ENCODE measurements at regions not wholly inside any gene's neighbourhood (a gene's known extent, or its start where the extent isn't known, plus 50 kb on each side); places are given as distances from the start of the nearest gene placed in this dataset.

GRCh38 chr14:98716133-98716532, 555.9 kb downstream of the BCL11B start:
- H3K27me3 ChIP-seq = no peaks in the 10 kb centered on the region
- H3K9me3 ChIP-seq = no peaks in the 10 kb centered on the region
- no peak for TF ChIP-seq POLR2A (IDR thresholded peaks at IDR 0.05)
- H3K4me1 ChIP-seq = peaks cover 7% of the 10 kb centered on the region
- H3K4me3 ChIP-seq = no peak overlapping the region
- no peak for DNase-seq (ENCODE audit: low spot score in 2 of 2)
- peak overlapping the region; percentile 33 for H3K27ac ChIP-seq
- H3K36me3 ChIP-seq = no peaks in the 10 kb centered on the region
- WGBS = 69% methylated on average over 7 of the region's 7 CpGs

GRCh38 chr14:98721061-98721460, 550.9 kb downstream of the BCL11B start:
- no peak for TF ChIP-seq CTCF (IDR thresholded peaks at IDR 0.05)
- TF ChIP-seq POLR2A (IDR thresholded peaks at IDR 0.05) = no peak
- TF ChIP-seq POLR2AphosphoS5 (IDR thresholded peaks at IDR 0.05) = no peak
- TF ChIP-seq EP300 (IDR thresholded peaks at IDR 0.05) = no peak
- Histone ChIP-seq H3K4me3 (no peak overlapping the region), H3K27ac (no peak overlapping the region), H3K36me3 (no peaks in the 10 kb centered on the region), H3K4me1 (peaks cover 3% of the 10 kb centered on the region), H3K27me3 (peaks cover 7% of the 10 kb centered on the region), H3K9me3 (no peaks in the 10 kb centered on the region)
- 54% methylated on average over 1 of the region's 1 CpG for WGBS
- DNase-seq (ENCODE audit: low spot score in 2 of 2) = no peak

GRCh38 chr14:98724734-98725133, 547.3 kb downstream of the BCL11B start:
- H3K27ac ChIP-seq = no peak overlapping the region
- no peak for DNase-seq (ENCODE audit: low spot score in 2 of 2)
- H3K4me3 ChIP-seq = no peak overlapping the region
- TF ChIP-seq EP300 (IDR thresholded peaks at IDR 0.05) (no peak), POLR2AphosphoS5 (IDR thresholded peaks at IDR 0.05) (no peak), POLR2A (IDR thresholded peaks at IDR 0.05) (no peak), CTCF (IDR thresholded peaks at IDR 0.05) (no peak)
- H3K4me1 ChIP-seq = no peaks in the 10 kb centered on the region
- H3K27me3 ChIP-seq = peaks cover 9% of the 10 kb centered on the region
- H3K9me3 ChIP-seq = no peaks in the 10 kb centered on the region
- no peaks in the 10 kb centered on the region for H3K36me3 ChIP-seq
- WGBS = 91% methylated on average over 9 of the region's 9 CpGs

GRCh38 chr14:98725191-98725590, 546.8 kb downstream of the BCL11B start:
- Histone ChIP-seq H3K27ac (no peak overlapping the region), H3K4me3 (no peak overlapping the region), H3K4me1 (no peaks in the 10 kb centered on the region), H3K9me3 (no peaks in the 10 kb centered on the region), H3K27me3 (peaks cover 9% of the 10 kb centered on the region), H3K36me3 (no peaks in the 10 kb centered on the region)
- TF ChIP-seq POLR2AphosphoS5 (IDR thresholded peaks at IDR 0.05) = no peak
- TF ChIP-seq POLR2A (IDR thresholded peaks at IDR 0.05) = no peak
- TF ChIP-seq CTCF (IDR thresholded peaks at IDR 0.05) = no peak
- TF ChIP-seq EP300 (IDR thresholded peaks at IDR 0.05) = no peak
- no peak for DNase-seq (ENCODE audit: low spot score in 2 of 2)
- WGBS = 85% methylated on average over 7 of the region's 7 CpGs

GRCh38 chr14:98725676-98726075, 546.3 kb downstream of the BCL11B start:
- Histone ChIP-seq H3K4me1 (no peaks in the 10 kb centered on the region), H3K36me3 (no peaks in the 10 kb centered on the region), H3K9me3 (no peaks in the 10 kb centered on the region), H3K27ac (no peak overlapping the region), H3K4me3 (no peak overlapping the region), H3K27me3 (peaks cover 9% of the 10 kb centered on the region)
- WGBS = 94% methylated on average over 9 of the region's 9 CpGs
- TF ChIP-seq POLR2A (IDR thresholded peaks at IDR 0.05) (no peak), CTCF (IDR thresholded peaks at IDR 0.05) (no peak), EP300 (IDR thresholded peaks at IDR 0.05) (no peak), POLR2AphosphoS5 (IDR thresholded peaks at IDR 0.05) (no peak)
- DNase-seq (ENCODE audit: low spot score in 2 of 2) = no peak

All from suprapubic skin (tissue), 4 donors.